Endothelial cell (in vitro differentiated cells): ENCODE measurements at regions not wholly inside any gene's neighbourhood (a gene's known extent, or its start where the extent isn't known, plus 50 kb on each side); places are given as distances from the start of the nearest gene placed in this dataset.

Experiments
- DNase-seq: peaks from one replicate; pipeline ENCODE4 v3.0.0; 2021; ENCODE audit warnings: low spot score
- H3K27ac Mint-ChIP-seq: one replicate; pipeline ENCODE4 v1.8.0; 2021; ENCODE audit warnings: mixed read lengths, inconsistent platforms; ENCODE audit not compliant: unreplicated experiment
- H3K27me3 Mint-ChIP-seq: one replicate; pipeline ENCODE4 v1.8.0; 2021; ENCODE audit warnings: mild to moderate bottlenecking, moderate library complexity, mixed read lengths, inconsistent platforms; ENCODE audit not compliant: unreplicated experiment
- H3K36me3 Mint-ChIP-seq: one replicate; pipeline ENCODE4 v1.8.0; 2021; ENCODE audit warnings: mild to moderate bottlenecking, low read depth, mixed read lengths, inconsistent platforms; ENCODE audit not compliant: unreplicated experiment
- H3K4me1 Mint-ChIP-seq: one replicate; pipeline ENCODE4 v1.8.0; 2021; ENCODE audit warnings: mild to moderate bottlenecking, mixed read lengths, inconsistent platforms; ENCODE audit not compliant: unreplicated experiment
- H3K4me3 Mint-ChIP-seq: one replicate; pipeline ENCODE4 v1.8.0; 2021; ENCODE audit warnings: mild to moderate bottlenecking, mixed read lengths, inconsistent platforms; ENCODE audit not compliant: unreplicated experiment
- H3K9me3 Mint-ChIP-seq: one replicate; pipeline ENCODE4 v1.8.0; 2021; ENCODE audit warnings: mixed read lengths, inconsistent platforms; ENCODE audit not compliant: unreplicated experiment
- TF ChIP-seq, protein P1 (sequence below): fragments of 200-600 bp; sonication (generic); IDR thresholded peaks from one replicate; pipeline ENCODE4 v1.5.0; 2021; ENCODE audit warnings: antibody characterized with exemption; ENCODE audit not compliant: unreplicated experiment

DNA sequence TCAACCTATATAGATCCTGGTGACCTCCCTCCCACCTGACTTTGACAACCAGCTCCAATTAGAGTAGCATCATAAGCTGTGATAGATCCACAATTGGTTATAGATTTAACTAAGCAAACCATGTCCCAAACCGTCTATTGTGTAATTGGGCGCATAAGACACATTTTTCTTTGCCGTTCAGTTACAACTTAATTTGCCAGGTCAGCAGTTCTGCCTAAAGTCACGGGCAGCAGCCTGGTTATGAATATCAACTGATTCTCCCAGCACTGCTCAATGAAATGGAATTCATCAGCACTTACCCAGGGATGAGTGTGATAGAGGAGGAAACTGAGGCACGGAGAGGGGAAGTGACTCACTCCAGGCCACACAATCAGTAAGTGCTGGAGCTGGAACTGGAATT, 73.4 kb downstream of the KLHDC7A start:
- Mint-ChIP-seq H3K27me3 (peaks cover 4% of the 10 kb centered on the region), H3K27ac (no peak overlapping the region), H3K9me3 (no peaks in the 10 kb centered on the region), H3K36me3 (no peaks in the 10 kb centered on the region), H3K4me3 (no peak overlapping the region), H3K4me1 (peaks cover 6% of the 10 kb centered on the region)
- DNase-seq = no peak
- TF ChIP-seq, protein P1, sequence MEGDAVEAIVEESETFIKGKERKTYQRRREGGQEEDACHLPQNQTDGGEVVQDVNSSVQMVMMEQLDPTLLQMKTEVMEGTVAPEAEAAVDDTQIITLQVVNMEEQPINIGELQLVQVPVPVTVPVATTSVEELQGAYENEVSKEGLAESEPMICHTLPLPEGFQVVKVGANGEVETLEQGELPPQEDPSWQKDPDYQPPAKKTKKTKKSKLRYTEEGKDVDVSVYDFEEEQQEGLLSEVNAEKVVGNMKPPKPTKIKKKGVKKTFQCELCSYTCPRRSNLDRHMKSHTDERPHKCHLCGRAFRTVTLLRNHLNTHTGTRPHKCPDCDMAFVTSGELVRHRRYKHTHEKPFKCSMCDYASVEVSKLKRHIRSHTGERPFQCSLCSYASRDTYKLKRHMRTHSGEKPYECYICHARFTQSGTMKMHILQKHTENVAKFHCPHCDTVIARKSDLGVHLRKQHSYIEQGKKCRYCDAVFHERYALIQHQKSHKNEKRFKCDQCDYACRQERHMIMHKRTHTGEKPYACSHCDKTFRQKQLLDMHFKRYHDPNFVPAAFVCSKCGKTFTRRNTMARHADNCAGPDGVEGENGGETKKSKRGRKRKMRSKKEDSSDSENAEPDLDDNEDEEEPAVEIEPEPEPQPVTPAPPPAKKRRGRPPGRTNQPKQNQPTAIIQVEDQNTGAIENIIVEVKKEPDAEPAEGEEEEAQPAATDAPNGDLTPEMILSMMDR = no peak

DNA sequence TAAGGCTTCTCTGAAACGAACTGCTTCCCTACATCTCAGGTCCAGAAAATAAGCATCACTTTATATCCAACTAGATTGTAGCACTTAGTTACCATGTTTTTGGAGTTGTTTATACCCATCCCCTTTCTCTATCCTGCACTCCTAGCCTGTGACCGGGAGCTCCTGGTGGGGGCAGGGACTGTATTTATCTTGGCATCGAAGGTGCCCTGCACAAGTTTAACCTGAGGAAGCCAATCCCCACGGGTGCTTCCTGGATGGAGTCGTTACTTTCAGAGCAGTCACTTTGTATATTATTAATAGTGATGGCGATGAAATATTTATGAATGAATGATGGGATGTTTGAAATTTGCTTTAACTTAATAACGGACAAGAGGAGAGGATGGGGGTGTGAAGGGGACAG, 73.9 kb downstream of the KLHDC7A start:
- Mint-ChIP-seq H3K36me3 (no peaks in the 10 kb centered on the region), H3K9me3 (no peaks in the 10 kb centered on the region), H3K27ac (no peak overlapping the region), H3K4me1 (peaks cover 6% of the 10 kb centered on the region), H3K4me3 (no peak overlapping the region), H3K27me3 (peaks cover 4% of the 10 kb centered on the region)
- TF ChIP-seq, protein P1 = no peak
- DNase-seq = no peak

DNA sequence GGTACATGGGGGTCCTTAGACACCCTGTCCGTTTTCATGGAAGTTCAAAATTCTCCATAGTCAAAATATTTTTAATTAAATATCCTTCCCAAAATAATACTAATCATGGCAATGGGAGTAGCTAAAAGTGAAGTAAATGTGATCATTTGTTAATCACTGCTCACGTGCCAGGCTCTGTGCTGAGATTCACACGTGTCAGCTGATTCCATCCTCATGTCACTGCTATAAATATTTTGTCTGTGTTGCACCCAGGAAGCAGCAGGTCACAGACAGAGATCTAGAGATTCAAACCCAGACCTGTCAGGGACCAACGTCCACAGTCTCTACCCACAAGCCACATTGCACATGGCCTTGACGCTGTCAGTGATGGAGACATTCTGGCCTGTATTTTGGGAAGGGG, 74.3 kb downstream of the KLHDC7A start:
- H3K27ac Mint-ChIP-seq = no peak overlapping the region
- DNase-seq = no peak
- peaks cover 6% of the 10 kb centered on the region for H3K4me1 Mint-ChIP-seq
- H3K4me3 Mint-ChIP-seq = no peak overlapping the region
- no peaks in the 10 kb centered on the region for H3K36me3 Mint-ChIP-seq
- peaks cover 4% of the 10 kb centered on the region for H3K27me3 Mint-ChIP-seq
- TF ChIP-seq, protein P1 = no peak
- H3K9me3 Mint-ChIP-seq = no peaks in the 10 kb centered on the region

DNA sequence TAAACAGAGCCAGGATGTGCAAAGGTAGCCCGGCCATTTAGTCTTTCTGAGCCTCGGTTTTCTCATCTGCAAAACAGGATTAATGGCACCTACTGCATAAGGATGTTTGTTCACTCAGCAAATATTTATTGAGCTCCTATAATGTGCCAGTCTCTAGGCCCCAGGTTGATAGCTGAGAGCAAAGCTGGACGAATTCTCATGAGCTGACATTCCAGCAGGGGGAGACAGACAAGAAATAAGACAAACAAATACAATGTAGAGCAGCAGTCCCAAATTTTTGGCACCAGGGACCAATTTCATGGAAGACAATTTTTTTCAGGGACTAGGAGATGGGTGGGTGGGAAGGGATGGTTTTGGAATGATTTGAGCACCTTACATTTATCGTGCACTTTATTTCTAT, 74.3 kb upstream of the PAX7 start:
- TF ChIP-seq, protein P1 = peak; percentile 35
- Mint-ChIP-seq H3K36me3 (no peaks in the 10 kb centered on the region), H3K27ac (no peak overlapping the region), H3K4me3 (no peak overlapping the region), H3K4me1 (peaks cover 6% of the 10 kb centered on the region), H3K27me3 (peaks cover 4% of the 10 kb centered on the region), H3K9me3 (no peaks in the 10 kb centered on the region)
- peak; percentile 26 for DNase-seq

DNA sequence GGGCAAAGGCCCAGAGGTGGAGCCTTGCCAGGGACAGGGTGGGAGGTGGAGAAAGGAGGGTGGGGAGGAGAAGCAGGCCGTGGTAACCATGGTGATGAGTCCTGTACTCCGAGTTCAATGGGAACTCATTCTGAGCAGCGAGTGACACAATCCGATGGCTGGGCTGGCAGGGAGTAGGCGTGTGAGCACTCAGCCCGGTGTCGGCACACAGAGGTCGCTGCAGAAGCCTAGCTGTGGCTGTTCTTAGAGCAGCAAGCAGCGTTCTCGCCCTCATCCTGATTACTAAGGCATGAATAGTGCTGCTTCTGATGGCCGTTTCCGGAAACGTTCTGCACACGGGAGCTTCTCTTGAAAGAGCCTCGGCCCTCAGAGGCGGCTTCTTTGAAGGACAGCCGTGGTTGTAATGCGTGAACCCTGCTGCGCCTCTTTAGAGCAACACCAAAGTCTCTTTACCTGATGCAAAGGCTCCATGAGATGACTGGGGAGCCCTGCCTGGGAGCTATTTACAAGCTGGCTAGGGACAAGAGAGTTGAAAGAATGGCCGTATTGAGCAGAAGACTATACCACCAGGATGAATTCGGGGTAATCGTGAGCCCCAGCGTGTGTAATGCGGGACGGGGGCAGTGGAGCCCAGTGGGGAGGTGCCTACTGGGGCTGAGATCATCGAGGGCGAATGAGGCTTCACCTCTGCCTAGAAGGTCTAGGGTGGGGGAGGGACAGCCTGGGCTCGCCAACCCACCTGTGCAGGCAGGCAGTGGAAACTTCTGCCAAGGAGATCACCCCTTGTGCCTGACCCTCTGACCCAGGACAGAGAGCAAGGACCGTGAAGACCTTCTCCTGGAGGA, 72.8 kb upstream of the PAX7 start:
- H3K9me3 Mint-ChIP-seq = no peaks in the 10 kb centered on the region
- H3K27ac Mint-ChIP-seq = no peak overlapping the region
- peaks cover 6% of the 10 kb centered on the region for H3K4me1 Mint-ChIP-seq
- TF ChIP-seq, protein P1 = no peak
- no peaks in the 10 kb centered on the region for H3K36me3 Mint-ChIP-seq
- peaks cover 2% of the 10 kb centered on the region for H3K27me3 Mint-ChIP-seq
- H3K4me3 Mint-ChIP-seq = no peak overlapping the region
- DNase-seq = peak; percentile 10
